Prostate gland (tissue), 2 donors: ENCODE measurements at regions not wholly inside any gene's neighbourhood (a gene's known extent, or its start where the extent isn't known, plus 50 kb on each side); places are given as distances from the start of the nearest gene placed in this dataset.

ENCODE experiments used
- DNase-seq: peaks from one replicate; pipeline ENCODE4 v3.0.0-alpha.2; 2019; ENCODE audit warnings: low spot score
- H3K27ac ChIP-seq, 2 donors: fragments of 200-600 bp; sonication (generic); 2 replicates each; pipeline ENCODE4 v1.5.1; 2017 to 2019
- H3K27me3 ChIP-seq: fragments of 200-600 bp; sonication (generic); replicated peaks from 2 replicates; pipeline ENCODE4 v1.5.1; 2019; ENCODE audit not compliant: insufficient read depth
- H3K36me3 ChIP-seq, 2 donors: fragments of 200-600 bp; sonication (generic); 1 replicate in 1 of 2; 2 replicates in 1 of 2; pipeline versions ENCODE4 v1.5.1 to v1.8.1; 2017 to 2019
- H3K4me1 ChIP-seq: fragments of 200-600 bp; sonication (generic); replicated peaks from 2 replicates; pipeline ENCODE4 v1.5.1; 2019
- H3K4me3 ChIP-seq, 2 donors: fragments of 200-600 bp; sonication (generic); 2 replicates each; pipeline ENCODE4 v1.5.1; 2017 to 2019
- H3K9me3 ChIP-seq: fragments of 200-600 bp; sonication (generic); 2 replicates; pipeline ENCODE4 v1.5.1; 2017
- CTCF ChIP-seq, 4 experiments: fragments of 200-600 bp in 2 of 4; fragments of 450-650 bp in 2 of 4; sonication (generic) in 2 of 4; IDR thresholded peaks; 1 replicate in 3 of 4; 2 replicates in 1 of 4; pipeline ENCODE4 v1.5.1; 2016 to 2019; ENCODE audit warnings: antibody characterized with exemption in 4 of 4, mild to moderate bottlenecking in 2 of 4, moderate library complexity in 2 of 4
- POLR2A ChIP-seq: fragments of 450-650 bp; IDR thresholded peaks from one replicate; pipeline ENCODE4 v1.6.1; 2016; ENCODE audit warnings: antibody characterized with exemption, mild to moderate bottlenecking
- POLR2AphosphoS5 ChIP-seq: sonication (generic); formaldehyde crosslinking; IDR thresholded peaks from one replicate; pipeline ENCODE4 v1.6.1; 2017; ENCODE audit warnings: antibody characterized with exemption
- WGBS: methylation state at CpG from one replicate; pipeline ENCODE4 v1.1.5; 2018; 5-methylcytosine and 5-hydroxymethylcytosine counted together
- intact Hi-C: fragments of 100-400 bp; cut with DNase I; formaldehyde crosslinking; loops from one replicate; pipeline ENCODE4 v1.14.2; 2022

- no peak for DNase-seq
- Histone ChIP-seq H3K4me1 (no peaks in the 10 kb centered on the region), H3K27me3 (no peaks in the 10 kb centered on the region), H3K27ac (no peak overlapping the region), H3K4me3 (no peak overlapping the region), H3K36me3 (no peaks in the 10 kb centered on the region), H3K9me3 (no peaks in the 10 kb centered on the region)
- intact Hi-C loops: no loop called here
- TF ChIP-seq CTCF (IDR thresholded peaks at IDR 0.05) (no peak), POLR2AphosphoS5 (no peak), POLR2A (no peak)
Measured at GRCh38 chr18:66979009-66979408, 375.1 kb upstream of the CDH19 start.

GRCh38 chr18:66972681-66973080 is 368.8 kb upstream of the CDH19 start:
- 72% methylated on average over 1 of the region's 1 CpG for WGBS
- intact Hi-C loops: no loop called here
- Histone ChIP-seq H3K36me3 (no peaks in the 10 kb centered on the region), H3K9me3 (no peaks in the 10 kb centered on the region), H3K4me3 (no peak overlapping the region), H3K27me3 (no peaks in the 10 kb centered on the region), H3K4me1 (no peaks in the 10 kb centered on the region), H3K27ac (no peak overlapping the region)
- no peak for DNase-seq
- TF ChIP-seq POLR2A (no peak), POLR2AphosphoS5 (no peak), CTCF (IDR thresholded peaks at IDR 0.05) (no peak)

- 47% methylated on average over 3 of the region's 3 CpGs for WGBS
- Histone ChIP-seq H3K9me3 (no peaks in the 10 kb centered on the region), H3K4me3 (no peak overlapping the region), H3K27ac (no peak overlapping the region), H3K36me3 (no peaks in the 10 kb centered on the region), H3K27me3 (no peaks in the 10 kb centered on the region), H3K4me1 (no peaks in the 10 kb centered on the region)
- TF ChIP-seq CTCF (IDR thresholded peaks at IDR 0.05) (no peak), POLR2AphosphoS5 (no peak)
- intact Hi-C loops: no loop called here
- no peak for DNase-seq
Measured at GRCh38 chr18:66971960-66972359, 368.1 kb upstream of the CDH19 start.

GRCh38 chr18:66966171-66966570 is 362.3 kb upstream of the CDH19 start:
- WGBS: 85% methylated on average over 7 of the region's 7 CpGs
- TF ChIP-seq CTCF (IDR thresholded peaks at IDR 0.05): no peak
- no peak for TF ChIP-seq POLR2AphosphoS5
- no peak for TF ChIP-seq POLR2A
- H3K27ac ChIP-seq: no peak overlapping the region
- H3K36me3 ChIP-seq: no peaks in the 10 kb centered on the region
- H3K4me3 ChIP-seq: no peak overlapping the region
- intact Hi-C loops: no loop called here
- no peaks in the 10 kb centered on the region for H3K27me3 ChIP-seq
- no peak for DNase-seq
- H3K9me3 ChIP-seq: no peaks in the 10 kb centered on the region
- H3K4me1 ChIP-seq: no peaks in the 10 kb centered on the region

- no peaks in the 10 kb centered on the region for H3K9me3 ChIP-seq
- H3K36me3 ChIP-seq: no peaks in the 10 kb centered on the region
- H3K4me3 ChIP-seq: no peak overlapping the region
- H3K4me1 ChIP-seq: no peaks in the 10 kb centered on the region
- no peak for DNase-seq
- intact Hi-C loops: no loop called here
- TF ChIP-seq POLR2A (no peak), POLR2AphosphoS5 (no peak), CTCF (IDR thresholded peaks at IDR 0.05) (no peak)
- no peak overlapping the region for H3K27ac ChIP-seq
- no peaks in the 10 kb centered on the region for H3K27me3 ChIP-seq
- 61% methylated on average over 2 of the region's 2 CpGs for WGBS
Measured at GRCh38 chr18:66958309-66958708, 354.4 kb upstream of the CDH19 start.
